KBM-7 (cell line): ENCODE measurements at regions not wholly inside any gene's neighbourhood (a gene's known extent, or its start where the extent isn't known, plus 50 kb on each side); places are given as distances from the start of the nearest gene placed in this dataset.

Experiments
- DNase-seq: peaks from one replicate; pipeline ENCODE4 v3.0.0-alpha.2; 2015
- in situ Hi-C: fragments of 300-500 bp; cut with MboI; formaldehyde crosslinking; loops from 2 replicates; pipeline ENCODE4 v1.14.3; 2020; ENCODE audit warnings: low sequenced_read_pairs, low pct_unique_long_range_greater_than_20kb, mixed read lengths

- in situ Hi-C loops, result no loop called here
Observed at GRCh38 chr11:37830529-37830928, 1232.5 kb upstream of the RAG2 start.

GRCh38 chr11:37817727-37818270, 1219.8 kb upstream of the RAG2 start:
- in situ Hi-C loops, result no loop called here
- no peak for DNase-seq

More at GRCh38 chr11:37830529-37830928, 1232.5 kb upstream of the RAG2 start:
- peak; percentile 9 for DNase-seq

GRCh38 chr11:37812281-37812880, 1214.3 kb upstream of the RAG2 start:
- in situ Hi-C loops, result no loop called here
- DNase-seq, result no peak

GRCh38 chr11:37811349-37811748, 1213.3 kb upstream of the RAG2 start:
- in situ Hi-C loops, result no loop called here
- DNase-seq, result no peak

GRCh38 chr11:37804666-37805065, 1206.6 kb upstream of the RAG2 start:
- DNase-seq, result no peak
- in situ Hi-C loops, result no loop called here

GRCh38 chr11:37788141-37788877, 1190.3 kb upstream of the RAG2 start:
- in situ Hi-C loops, result no loop called here

GRCh38 chr11:37786214-37786755, 1188.2 kb upstream of the RAG2 start:
- in situ Hi-C loops, result no loop called here
- DNase-seq, result no peak

More at GRCh38 chr11:37788141-37788877, 1190.3 kb upstream of the RAG2 start:
- no peak for DNase-seq

GRCh38 chr11:37774441-37774840, 1176.4 kb upstream of the RAG2 start:
- in situ Hi-C loops, result no loop called here
- DNase-seq, result no peak

- no peak for DNase-seq
- in situ Hi-C loops, result no loop called here
Observed at GRCh38 chr11:37770145-37770544, 1172.1 kb upstream of the RAG2 start.

- in situ Hi-C loops, result no loop called here
- DNase-seq, result no peak
Observed at GRCh38 chr11:37762079-37762478, 1164.0 kb upstream of the RAG2 start.

GRCh38 chr11:37755521-37755920, 1157.5 kb upstream of the RAG2 start:
- no peak for DNase-seq
- in situ Hi-C loops, result no loop called here

GRCh38 chr11:37748641-37749040, 1150.6 kb upstream of the RAG2 start:
- in situ Hi-C loops, result no loop called here

GRCh38 chr11:37747121-37747520, 1149.1 kb upstream of the RAG2 start:
- no peak for DNase-seq
- in situ Hi-C loops, result no loop called here

More at GRCh38 chr11:37748641-37749040, 1150.6 kb upstream of the RAG2 start:
- DNase-seq, result no peak

GRCh38 chr11:37727371-37727770, 1129.3 kb upstream of the RAG2 start:
- DNase-seq, result no peak

GRCh38 chr11:37724315-37724714, 1126.3 kb upstream of the RAG2 start:
- no peak for DNase-seq
- in situ Hi-C loops, result no loop called here

More at GRCh38 chr11:37727371-37727770, 1129.3 kb upstream of the RAG2 start:
- in situ Hi-C loops, result no loop called here

- in situ Hi-C loops, result no loop called here
- no peak for DNase-seq
Observed at GRCh38 chr11:37721485-37721884, 1123.4 kb upstream of the RAG2 start.

GRCh38 chr11:37718431-37718999, 1120.5 kb upstream of the RAG2 start:
- no peak for DNase-seq
- in situ Hi-C loops, result no loop called here

- in situ Hi-C loops, result no loop called here
- no peak for DNase-seq
Observed at GRCh38 chr11:37712251-37712650, 1114.2 kb upstream of the RAG2 start.

GRCh38 chr11:37710031-37710430, 1112.0 kb upstream of the RAG2 start:
- no peak for DNase-seq
- in situ Hi-C loops, result no loop called here

GRCh38 chr11:37704791-37705190, 1106.8 kb upstream of the RAG2 start:
- in situ Hi-C loops, result no loop called here
- DNase-seq, result no peak
